ENCODE measurements at regions not wholly inside any gene's neighbourhood (a gene's known extent, or its start where the extent isn't known, plus 50 kb on each side); places are given as distances from the start of the nearest gene placed in this dataset.

DNA sequence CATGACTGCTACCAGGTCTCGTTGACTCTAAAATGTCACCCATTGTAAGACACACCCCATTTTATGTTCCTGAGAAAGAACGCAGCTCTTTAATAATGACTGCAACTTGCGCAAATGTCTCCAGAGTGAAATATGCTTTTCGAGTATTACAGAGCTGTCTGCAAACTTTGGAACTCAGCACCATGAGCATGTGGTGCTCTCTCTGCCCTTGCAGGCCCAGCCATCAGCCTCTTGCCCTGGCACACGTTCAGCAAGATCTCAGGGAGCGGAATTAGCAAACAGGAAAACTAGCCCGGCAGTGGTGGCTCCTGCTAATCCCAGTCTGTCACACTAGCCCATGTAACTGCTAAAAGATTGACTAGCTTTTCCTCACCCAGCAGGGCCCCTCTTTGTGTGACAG lies 114.5 kb upstream of the SLC1A3 start:
- DNase-seq (ENCODE audit: insufficient read length, low spot score) (no peak), FAIRE-seq (no peak)
- TF ChIP-seq, protein P1, sequence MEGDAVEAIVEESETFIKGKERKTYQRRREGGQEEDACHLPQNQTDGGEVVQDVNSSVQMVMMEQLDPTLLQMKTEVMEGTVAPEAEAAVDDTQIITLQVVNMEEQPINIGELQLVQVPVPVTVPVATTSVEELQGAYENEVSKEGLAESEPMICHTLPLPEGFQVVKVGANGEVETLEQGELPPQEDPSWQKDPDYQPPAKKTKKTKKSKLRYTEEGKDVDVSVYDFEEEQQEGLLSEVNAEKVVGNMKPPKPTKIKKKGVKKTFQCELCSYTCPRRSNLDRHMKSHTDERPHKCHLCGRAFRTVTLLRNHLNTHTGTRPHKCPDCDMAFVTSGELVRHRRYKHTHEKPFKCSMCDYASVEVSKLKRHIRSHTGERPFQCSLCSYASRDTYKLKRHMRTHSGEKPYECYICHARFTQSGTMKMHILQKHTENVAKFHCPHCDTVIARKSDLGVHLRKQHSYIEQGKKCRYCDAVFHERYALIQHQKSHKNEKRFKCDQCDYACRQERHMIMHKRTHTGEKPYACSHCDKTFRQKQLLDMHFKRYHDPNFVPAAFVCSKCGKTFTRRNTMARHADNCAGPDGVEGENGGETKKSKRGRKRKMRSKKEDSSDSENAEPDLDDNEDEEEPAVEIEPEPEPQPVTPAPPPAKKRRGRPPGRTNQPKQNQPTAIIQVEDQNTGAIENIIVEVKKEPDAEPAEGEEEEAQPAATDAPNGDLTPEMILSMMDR (IDR thresholded peaks at IDR 0.05; ENCODE audit: insufficient read depth, missing control alignments): no peak

DNA sequence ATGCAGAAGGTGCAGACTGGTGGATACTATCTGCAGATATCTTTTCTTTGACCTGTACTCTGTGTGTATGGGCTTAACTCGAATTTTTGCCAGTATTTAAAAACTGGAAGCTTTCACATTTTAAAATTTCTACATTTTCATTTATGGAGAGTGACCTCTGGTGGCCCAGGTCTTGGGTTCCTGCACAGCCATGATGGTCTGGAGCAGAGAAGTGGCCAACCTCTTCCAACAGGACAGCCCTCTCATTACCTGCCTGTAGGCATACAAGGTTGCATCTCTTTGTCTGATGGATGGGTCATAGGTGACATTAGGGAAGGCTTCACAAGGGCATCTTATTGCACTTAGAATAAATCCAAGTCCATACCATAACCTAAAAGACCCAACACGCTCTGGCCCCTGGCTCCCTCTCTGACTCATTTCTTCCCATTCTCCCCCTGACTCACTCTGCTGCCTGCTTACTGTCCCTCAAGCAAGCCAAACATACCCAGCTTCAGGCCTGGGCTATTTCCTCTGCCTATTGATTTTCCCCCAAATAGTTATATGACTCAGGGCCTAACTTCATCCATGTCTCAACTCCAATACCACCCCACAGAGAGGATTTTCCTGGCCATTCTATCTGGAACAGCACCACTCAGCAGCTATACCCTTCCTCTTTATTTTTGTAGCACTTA lies 113.3 kb upstream of the SLC1A3 start:
- DNase-seq (ENCODE audit: insufficient read length, low spot score): no peak
- TF ChIP-seq, protein P1 (IDR thresholded peaks at IDR 0.05; ENCODE audit: insufficient read depth, missing control alignments): no peak
- FAIRE-seq: no peak

- FAIRE-seq (no peak), DNase-seq (ENCODE audit: insufficient read length, low spot score) (no peak)
- TF ChIP-seq, protein P1 (IDR thresholded peaks at IDR 0.05; ENCODE audit: insufficient read depth, missing control alignments): no peak
Measured at GRCh38 chr5:36494028-36494427, 112.4 kb upstream of the SLC1A3 start.

GRCh38 chr5:36494841-36495601 lies 111.4 kb upstream of the SLC1A3 start:
- FAIRE-seq: no peak

GRCh38 chr5:36495611-36496010 lies 110.8 kb upstream of the SLC1A3 start:
- no peak for DNase-seq (ENCODE audit: insufficient read length, low spot score)
- FAIRE-seq: no peak
- TF ChIP-seq, protein P1 (IDR thresholded peaks at IDR 0.05; ENCODE audit: insufficient read depth, missing control alignments): no peak

More at GRCh38 chr5:36494841-36495601, 111.4 kb upstream of the SLC1A3 start:
- TF ChIP-seq, protein P1 (IDR thresholded peaks at IDR 0.05; ENCODE audit: insufficient read depth, missing control alignments): no peak
- DNase-seq (ENCODE audit: insufficient read length, low spot score): no peak

DNA sequence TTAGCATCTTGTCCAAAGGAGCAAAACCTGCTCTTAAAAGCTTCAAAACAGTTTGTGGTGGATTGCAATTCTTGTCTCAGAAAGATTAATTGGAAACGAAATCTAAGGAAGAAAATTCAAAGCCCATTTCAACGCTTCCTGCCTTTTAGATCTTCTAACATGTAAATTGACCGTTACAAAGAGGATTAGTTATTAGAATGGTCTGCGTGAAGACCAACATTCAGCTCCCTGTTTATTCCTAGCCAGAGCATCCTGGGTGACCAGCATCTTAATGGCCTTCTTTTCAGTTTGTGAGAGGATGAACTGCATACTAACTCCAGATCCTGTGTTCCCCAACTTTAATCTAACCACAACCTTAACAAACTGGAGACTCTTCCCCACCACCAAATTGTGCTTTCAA lies 109.9 kb upstream of the SLC1A3 start:
- FAIRE-seq (no peak), DNase-seq (ENCODE audit: insufficient read length, low spot score) (no peak)
- TF ChIP-seq, protein P1 (IDR thresholded peaks at IDR 0.05; ENCODE audit: insufficient read depth, missing control alignments): no peak

- DNase-seq (ENCODE audit: insufficient read length, low spot score) (no peak), FAIRE-seq (no peak)
- TF ChIP-seq, protein P1 (IDR thresholded peaks at IDR 0.05; ENCODE audit: insufficient read depth, missing control alignments): no peak
Measured at GRCh38 chr5:36502608-36503007, 103.8 kb upstream of the SLC1A3 start.

All from D721Med (cell line).